Psoas muscle (tissue), 7 donors: ENCODE measurements at regions not wholly inside any gene's neighbourhood (a gene's known extent, or its start where the extent isn't known, plus 50 kb on each side); places are given as distances from the start of the nearest gene placed in this dataset.

Source experiments
- ATAC-seq, 4 donors: fragments of 200-7000 bp; cut with Tn5 transposase; one replicate each; pipeline ENCODE4 v1.9.1; 2020; ENCODE audit warnings: moderate library complexity in 3 of 4, mild to moderate bottlenecking in 2 of 4
- DNase-seq, 2 donors: peaks; one replicate each; pipeline ENCODE4 v3.0.0-alpha.2; 2020
- H3K27ac ChIP-seq: fragments of 200-600 bp; one replicate; pipeline ENCODE4 v1.8.0; 2022
- H3K27me3 ChIP-seq, 3 donors: fragments of 200-600 bp in 1 of 3; one replicate each; pipeline versions ENCODE4 v1.6.1 to v1.8.0; 2013 to 2022; ENCODE audit warnings: low read length in 2 of 3, mild to moderate bottlenecking in 2 of 3, moderate library complexity in 1 of 3; ENCODE audit not compliant: insufficient read depth in 3 of 3
- H3K36me3 ChIP-seq, 2 donors: fragments of 200-600 bp in 1 of 2; one replicate each; pipeline versions ENCODE4 v1.6.1 to v1.8.0; 2013 to 2022; ENCODE audit warnings: low read depth in 1 of 2, mild to moderate bottlenecking in 1 of 2, moderate library complexity in 1 of 2; ENCODE audit not compliant: insufficient read depth in 1 of 2
- H3K4me1 ChIP-seq: fragments of 200-600 bp; one replicate; pipeline ENCODE4 v1.8.0; 2022
- H3K4me3 ChIP-seq: fragments of 200-600 bp; one replicate; pipeline ENCODE4 v1.8.0; 2022; ENCODE audit warnings: mild to moderate bottlenecking
- H3K9me3 ChIP-seq: fragments of 200-600 bp; one replicate; pipeline ENCODE4 v1.8.0; 2022
- CTCF ChIP-seq: fragments of 200-600 bp; IDR thresholded peaks from one replicate; pipeline ENCODE4 v1.8.0; 2022; ENCODE audit warnings: antibody characterized with exemption
- WGBS, 3 donors: extraction: QIAGEN DNeasy Blood & Tissue Kit; methylation state at CpG; one replicate each; pipeline versions ENCODE4 v1.1.6 to v1.1.7; 2013; 5-methylcytosine and 5-hydroxymethylcytosine counted together
- intact Hi-C, 2 donors: fragments of 100-400 bp; cut with DNase I; formaldehyde crosslinking; loops; one replicate each; pipeline versions ENCODE4 v1.11.0 to v1.14.2; 2022
- donor health status: healthy with polysubstance abuse.
- donor health status: DM: no; HTN: no; CAD: no; lungs with moderate emphysema.
- donor health status: Bipolar disorder and iron deficiency.
- donor health status: healthy.
- donor health status: DM: yes; HTN: yes; CAD: no.
- donor health status: DM: no; HTN: no; CAD: no.
- donor health status: DM: yes; HTN: yes; CAD: no.

GRCh38 chr13:77815330-77815729 lies 103.3 kb downstream of the EDNRB start:
- ATAC-seq (no peak), DNase-seq (no peak)
- no peak for TF ChIP-seq CTCF
- intact Hi-C loops = no loop called here
- Histone ChIP-seq H3K27ac (no peak overlapping the region), H3K4me1 (no peaks in the 10 kb centered on the region), H3K27me3 (no peaks in the 10 kb centered on the region), H3K36me3 (no peaks in the 10 kb centered on the region), H3K4me3 (no peak overlapping the region), H3K9me3 (no peaks in the 10 kb centered on the region)
- WGBS, 3 donors = 93 to 96% (median 93%) methylated on average over 5 of the region's 5 CpGs
